Smooth muscle cell (in vitro differentiated cells): ENCODE measurements at regions not wholly inside any gene's neighbourhood (a gene's known extent, or its start where the extent isn't known, plus 50 kb on each side); places are given as distances from the start of the nearest gene placed in this dataset.
A peak's percentile ranks its signal among the peaks of the same experiment; 100 is the strongest.

Experiments
- DNase-seq: peaks from one replicate; lab custom pipeline; 2025; ENCODE audit not compliant: unreplicated experiment; lab: John Stamatoyannopoulos, UW
- H2AFZ ChIP-seq: fragments of 200-600 bp; sonication (generic); 2 replicates; pipeline ENCODE4 v1.6.0; 2016; ENCODE audit warnings: antibody characterized with exemption, low read depth, mild to moderate bottlenecking
- H3F3A ChIP-seq: fragments of 200-600 bp; sonication (generic); 2 replicates; pipeline ENCODE4 v1.6.0; 2017; ENCODE audit warnings: antibody characterized with exemption, low read depth
- H3K27ac ChIP-seq: fragments of 200-600 bp; sonication (generic); 2 replicates; pipeline ENCODE4 v1.5.1; 2016; ENCODE audit warnings: low read depth, mild to moderate bottlenecking
- H3K27me3 ChIP-seq: fragments of 200-600 bp; sonication (generic); 2 replicates; pipeline ENCODE4 v1.6.1; 2016; ENCODE audit warnings: low read depth, mild to moderate bottlenecking
- H3K36me3 ChIP-seq: fragments of 200-600 bp; sonication (generic); 2 replicates; pipeline ENCODE4 v1.5.1; 2016; ENCODE audit warnings: low read depth
- H3K4me1 ChIP-seq: fragments of 200-600 bp; sonication (generic); 2 replicates; pipeline ENCODE4 v1.5.1; 2016; ENCODE audit warnings: low read depth
- H3K4me2 ChIP-seq: fragments of 200-600 bp; sonication (generic); 2 replicates; pipeline ENCODE4 v1.6.0; 2016; ENCODE audit warnings: mild to moderate bottlenecking
- H3K4me3 ChIP-seq: fragments of 200-600 bp; sonication (generic); 2 replicates; pipeline ENCODE4 v1.5.1; 2016; ENCODE audit warnings: mild to moderate bottlenecking
- H3K79me2 ChIP-seq: fragments of 200-600 bp; sonication (generic); 2 replicates; pipeline ENCODE4 v1.6.0; 2016; ENCODE audit warnings: low read depth, mild to moderate bottlenecking
- H3K9ac ChIP-seq: fragments of 200-600 bp; sonication (generic); 2 replicates; pipeline ENCODE4 v1.6.0; 2016; ENCODE audit warnings: low read depth
- H3K9me3 ChIP-seq: fragments of 200-600 bp; sonication (generic); replicated peaks from 2 replicates; pipeline ENCODE4 v1.5.1; 2016; ENCODE audit warnings: low read depth
- H4K20me1 ChIP-seq: fragments of 200-600 bp; sonication (generic); 2 replicates; pipeline ENCODE4 v1.6.0; 2016; ENCODE audit warnings: low read depth
- WGBS: methylation state at CpG from one replicate; pipeline ENCODE4 v1.1.7; 2016; ENCODE audit warnings: low lambda C conversion rate; 5-methylcytosine and 5-hydroxymethylcytosine counted together
- TF ChIP-seq, protein P1 (sequence below): fragments of 200-600 bp; sonication (generic); IDR thresholded peaks from 2 replicates; pipeline ENCODE4 v1.5.1; 2017; ENCODE audit warnings: borderline replicate concordance, mild to moderate bottlenecking, antibody characterized with exemption; ENCODE audit not compliant: insufficient read depth, poor library complexity, severe bottlenecking

GRCh38 chr18:48488388-48488850 lies 50.4 kb upstream of the CTIF start:
- H3K4me2 ChIP-seq, result peak overlapping the region; percentile 14
- no peaks in the 10 kb centered on the region for H3K36me3 ChIP-seq
- no peak overlapping the region for H3K9ac ChIP-seq
- WGBS, result 23% methylated on average over 3 of the region's 3 CpGs
- no peak overlapping the region for H3K4me3 ChIP-seq
- H3K79me2 ChIP-seq, result no peaks in the 10 kb centered on the region
- H2AFZ ChIP-seq, result no peak overlapping the region
- H4K20me1 ChIP-seq, result no peaks in the 10 kb centered on the region
- TF ChIP-seq, protein P1, sequence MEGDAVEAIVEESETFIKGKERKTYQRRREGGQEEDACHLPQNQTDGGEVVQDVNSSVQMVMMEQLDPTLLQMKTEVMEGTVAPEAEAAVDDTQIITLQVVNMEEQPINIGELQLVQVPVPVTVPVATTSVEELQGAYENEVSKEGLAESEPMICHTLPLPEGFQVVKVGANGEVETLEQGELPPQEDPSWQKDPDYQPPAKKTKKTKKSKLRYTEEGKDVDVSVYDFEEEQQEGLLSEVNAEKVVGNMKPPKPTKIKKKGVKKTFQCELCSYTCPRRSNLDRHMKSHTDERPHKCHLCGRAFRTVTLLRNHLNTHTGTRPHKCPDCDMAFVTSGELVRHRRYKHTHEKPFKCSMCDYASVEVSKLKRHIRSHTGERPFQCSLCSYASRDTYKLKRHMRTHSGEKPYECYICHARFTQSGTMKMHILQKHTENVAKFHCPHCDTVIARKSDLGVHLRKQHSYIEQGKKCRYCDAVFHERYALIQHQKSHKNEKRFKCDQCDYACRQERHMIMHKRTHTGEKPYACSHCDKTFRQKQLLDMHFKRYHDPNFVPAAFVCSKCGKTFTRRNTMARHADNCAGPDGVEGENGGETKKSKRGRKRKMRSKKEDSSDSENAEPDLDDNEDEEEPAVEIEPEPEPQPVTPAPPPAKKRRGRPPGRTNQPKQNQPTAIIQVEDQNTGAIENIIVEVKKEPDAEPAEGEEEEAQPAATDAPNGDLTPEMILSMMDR, result no peak
- H3K9me3 ChIP-seq, result no peaks in the 10 kb centered on the region
- peaks cover 4% of the 10 kb centered on the region for H3K4me1 ChIP-seq
- H3F3A ChIP-seq, result peaks cover 19% of the 10 kb centered on the region
- H3K27me3 ChIP-seq, result no peaks in the 10 kb centered on the region
- peak overlapping the region; percentile 44 for H3K27ac ChIP-seq
- DNase-seq, result no peak

DNA sequence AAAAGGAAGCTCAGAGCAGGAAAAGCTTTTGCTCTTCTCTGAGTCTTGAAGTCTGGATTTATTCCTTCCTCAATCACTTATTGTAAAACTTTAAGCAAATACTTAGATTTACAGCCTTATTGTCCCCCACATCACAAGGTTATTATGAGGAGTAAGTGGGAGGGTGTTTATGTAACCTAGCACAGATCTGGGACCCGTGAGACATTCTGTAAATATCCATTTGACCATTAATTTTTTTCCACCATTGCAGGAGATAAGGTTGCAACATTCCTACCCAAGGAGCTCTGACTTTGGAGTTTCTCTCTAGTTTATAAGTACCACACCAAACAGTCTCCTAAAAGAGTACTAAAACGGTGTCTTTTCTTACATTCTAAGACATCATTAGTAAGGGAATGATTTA lies 52.1 kb upstream of the CTIF start:
- H3K9ac ChIP-seq, result peak overlapping the region; percentile 44
- WGBS, result 25% methylated on average over 2 of the region's 2 CpGs
- H3F3A ChIP-seq, result peaks cover 19% of the 10 kb centered on the region
- peak overlapping the region; percentile 81 for H3K27ac ChIP-seq
- H3K4me1 ChIP-seq, result peaks cover 4% of the 10 kb centered on the region
- DNase-seq, result no peak
- peak overlapping the region; percentile 64 for H3K4me2 ChIP-seq
- H2AFZ ChIP-seq, result peak overlapping the region; percentile 35
- TF ChIP-seq, protein P1, result no peak
- H3K27me3 ChIP-seq, result no peaks in the 10 kb centered on the region
- no peaks in the 10 kb centered on the region for H3K9me3 ChIP-seq
- H3K4me3 ChIP-seq, result no peak overlapping the region
- no peaks in the 10 kb centered on the region for H3K36me3 ChIP-seq
- H3K79me2 ChIP-seq, result no peaks in the 10 kb centered on the region
- no peaks in the 10 kb centered on the region for H4K20me1 ChIP-seq

DNA sequence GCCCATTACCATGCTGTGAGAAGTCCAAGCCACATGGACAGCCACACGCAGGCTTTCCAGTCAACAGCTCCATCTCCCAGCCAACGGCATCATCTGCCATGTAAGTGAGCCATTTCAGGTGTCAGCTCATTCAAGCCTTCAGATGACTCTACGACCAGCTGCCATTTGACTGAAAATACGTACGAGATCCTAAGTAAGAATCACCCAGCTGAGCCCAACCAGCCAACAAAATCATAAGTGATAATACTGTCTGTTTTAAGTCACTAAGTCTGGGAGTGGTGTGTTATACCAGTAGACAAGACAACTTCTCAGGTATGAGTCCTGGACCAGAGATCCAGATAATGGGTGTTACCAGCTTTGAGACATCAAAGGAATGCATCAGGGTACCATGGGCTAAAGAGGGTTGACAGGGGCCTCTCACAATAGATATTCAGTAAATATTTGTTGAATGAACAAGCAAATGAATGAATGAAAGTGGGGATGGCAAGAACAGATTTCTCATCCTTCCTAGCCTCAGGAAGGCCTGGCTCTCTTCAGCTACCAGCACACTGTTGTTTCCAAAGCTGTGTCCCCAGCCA lies 52.9 kb upstream of the CTIF start:
- peak overlapping the region; percentile 64 for H3K4me2 ChIP-seq
- H3F3A ChIP-seq, result peaks cover 19% of the 10 kb centered on the region
- no peaks in the 10 kb centered on the region for H3K27me3 ChIP-seq
- H3K27ac ChIP-seq, result peak overlapping the region; percentile 81
- 76% methylated on average over 5 of the region's 5 CpGs for WGBS
- no peak for DNase-seq
- no peaks in the 10 kb centered on the region for H4K20me1 ChIP-seq
- no peak overlapping the region for H2AFZ ChIP-seq
- peaks cover 4% of the 10 kb centered on the region for H3K4me1 ChIP-seq
- no peaks in the 10 kb centered on the region for H3K9me3 ChIP-seq
- H3K36me3 ChIP-seq, result no peaks in the 10 kb centered on the region
- H3K9ac ChIP-seq, result peak overlapping the region; percentile 44
- TF ChIP-seq, protein P1, result no peak
- no peaks in the 10 kb centered on the region for H3K79me2 ChIP-seq
- H3K4me3 ChIP-seq, result no peak overlapping the region

DNA sequence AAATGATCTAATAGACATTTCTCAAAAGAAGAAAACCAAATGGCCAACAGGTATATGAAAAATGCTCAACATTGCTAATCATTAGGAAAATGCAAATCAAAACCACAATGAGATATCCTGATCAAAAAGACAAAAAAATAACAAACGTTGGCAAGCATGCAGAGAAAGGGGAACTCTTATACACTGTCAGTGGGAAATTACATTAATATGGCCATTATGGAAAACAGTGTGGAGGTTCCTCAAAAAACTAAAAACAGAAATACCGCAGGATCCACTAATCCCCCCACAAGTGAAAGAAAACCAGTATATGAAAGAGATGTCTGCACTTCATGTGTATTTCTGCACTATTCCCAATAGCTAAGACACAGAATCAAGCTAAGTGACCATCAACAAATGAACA lies 57.7 kb upstream of the CTIF start:
- no peak for DNase-seq
- Histone ChIP-seq H3K27me3 (no peaks in the 10 kb centered on the region), H3F3A (peaks cover 8% of the 10 kb centered on the region), H3K4me1 (peaks cover 3% of the 10 kb centered on the region), H3K79me2 (no peaks in the 10 kb centered on the region), H4K20me1 (no peaks in the 10 kb centered on the region), H3K4me3 (no peak overlapping the region), H2AFZ (no peak overlapping the region), H3K27ac (no peak overlapping the region), H3K36me3 (no peaks in the 10 kb centered on the region), H3K9me3 (no peaks in the 10 kb centered on the region), H3K9ac (no peak overlapping the region), H3K4me2 (no peak overlapping the region)
- TF ChIP-seq, protein P1, result no peak
- 88% methylated on average over 2 of the region's 2 CpGs for WGBS
